ENCODE measurements at regions not wholly inside any gene's neighbourhood (a gene's known extent, or its start where the extent isn't known, plus 50 kb on each side); places are given as distances from the start of the nearest gene placed in this dataset.

- no peaks in the 10 kb centered on the region for H3K27me3 ChIP-seq
These were observed 58.8 kb downstream of the CLDN34 start for GRCh38 chrX:10025742-10026493.

DNA sequence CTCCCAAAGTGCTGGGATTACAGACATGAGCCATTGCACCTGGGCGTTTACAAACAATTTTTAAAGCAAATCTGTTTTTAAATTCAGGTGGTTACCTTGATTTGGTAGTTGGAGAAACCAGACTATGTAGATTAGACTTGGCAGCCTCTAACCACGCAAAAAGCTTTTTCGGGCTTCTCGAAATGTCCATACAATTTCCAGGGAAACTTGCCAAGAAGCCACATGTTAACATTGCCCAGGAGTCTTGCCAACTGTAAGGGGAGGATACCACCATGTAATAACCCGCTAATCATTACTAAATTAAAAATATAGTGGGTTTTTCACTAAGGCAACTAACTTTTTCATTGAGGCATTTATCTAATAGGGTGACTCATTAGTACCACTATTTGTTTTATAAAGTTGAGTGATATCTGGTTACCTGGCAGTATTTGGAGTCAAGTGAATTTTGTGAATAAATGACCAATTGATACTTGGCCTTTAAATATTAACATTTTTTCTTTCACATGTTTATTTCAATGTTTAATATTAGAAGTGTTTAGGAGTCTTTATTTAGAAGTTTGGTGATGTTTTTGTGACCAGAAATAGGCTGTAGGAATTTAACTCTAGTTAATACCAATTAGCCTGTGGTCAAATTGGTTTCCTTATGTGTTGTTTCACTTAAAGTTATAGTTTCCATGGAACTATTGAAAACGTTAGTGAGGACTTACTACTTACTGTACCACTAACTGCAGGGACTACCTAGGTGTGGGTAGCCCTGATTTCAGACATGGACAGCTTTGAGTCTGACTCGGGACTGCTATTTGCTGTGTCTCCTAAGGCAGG, 61.3 kb downstream of the CLDN34 start:
- H3K27me3 ChIP-seq, result no peaks in the 10 kb centered on the region
- no peaks in the 10 kb centered on the region for H3K9me3 ChIP-seq (replicated peaks in 1 of 3)
- no peak overlapping the region for H3K4me3 ChIP-seq
- no peaks in the 10 kb centered on the region for H3K36me3 ChIP-seq (replicated peaks in 1 of 2)
- no peaks in the 10 kb centered on the region for H3K4me1 ChIP-seq (replicated peaks in 1 of 2)
- H3K27ac ChIP-seq, result peak overlapping the region in 1 of 5 donors; percentile 3
- 65 to 81% (median 72%) methylated on average over 6 to 7 of the region's 7 CpGs for WGBS, 4 donors
- DNase-seq, result no peak
- intact Hi-C loops (cut with DNase I), result no loop called here
- TF ChIP-seq POLR2A (IDR thresholded peaks at IDR 0.05) (no peak), CTCF (IDR thresholded peaks at IDR 0.05) (no peak)

More at GRCh38 chrX:10025742-10026493, 58.8 kb downstream of the CLDN34 start:
- no peak for DNase-seq
- Histone ChIP-seq H3K9me3 (replicated peaks in 1 of 3) (no peaks in the 10 kb centered on the region), H3K36me3 (replicated peaks in 1 of 2) (no peaks in the 10 kb centered on the region), H3K4me3 (no peak overlapping the region), H3K4me1 (replicated peaks in 1 of 2) (peaks cover 0 to 14% of the 10 kb centered on the region in 2 donors), H3K27ac (no peak overlapping the region)
- WGBS, 4 donors, result 74 to 86% (median 82%) methylated on average over 4 to 6 of the region's 6 CpGs
- no peak for TF ChIP-seq POLR2A (IDR thresholded peaks at IDR 0.05)
- no peak for TF ChIP-seq CTCF (IDR thresholded peaks at IDR 0.05)
- intact Hi-C loops (cut with DNase I), result no loop called here

DNA sequence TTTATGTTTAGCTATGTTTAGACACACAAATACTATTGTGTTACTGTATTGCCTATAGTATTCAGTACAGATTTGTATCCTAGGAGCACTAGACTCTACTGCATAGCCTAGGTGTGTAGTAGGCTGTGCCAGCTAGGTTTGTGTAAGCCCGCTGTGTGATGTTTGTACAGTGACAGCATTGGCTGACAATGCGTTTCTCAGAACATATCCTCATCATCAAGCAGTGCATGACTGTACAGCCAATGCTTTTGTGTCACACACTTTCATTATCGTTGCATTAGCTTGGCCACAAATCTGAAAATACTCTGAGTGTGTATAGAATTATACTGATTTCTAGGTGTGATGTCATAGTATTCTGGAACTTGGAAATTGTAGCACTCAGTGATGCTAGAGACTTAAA, 63.4 kb downstream of the CLDN34 start:
- WGBS, 4 donors, result 82 to 94% (median 87%) methylated on average over 3 of the region's 3 CpGs
- intact Hi-C loops (cut with DNase I), result no loop called here
- peaks cover 0 to 7% of the 10 kb centered on the region in 2 donors for H3K4me1 ChIP-seq (replicated peaks in 1 of 2)

More for the DNA sequence above, 63.4 kb downstream of the CLDN34 start:
- no peaks in the 10 kb centered on the region for H3K9me3 ChIP-seq (replicated peaks in 1 of 3)
- H3K27ac ChIP-seq, result no peak overlapping the region
- H3K27me3 ChIP-seq, result no peaks in the 10 kb centered on the region
- no peak overlapping the region for H3K4me3 ChIP-seq
- no peak for TF ChIP-seq POLR2A (IDR thresholded peaks at IDR 0.05)
- TF ChIP-seq CTCF (IDR thresholded peaks at IDR 0.05), result no peak
- DNase-seq, result no peak
- H3K36me3 ChIP-seq (replicated peaks in 1 of 2), result no peaks in the 10 kb centered on the region
